OCI-LY3 (cell line): ENCODE measurements at regions not wholly inside any gene's neighbourhood (a gene's known extent, or its start where the extent isn't known, plus 50 kb on each side); places are given as distances from the start of the nearest gene placed in this dataset.

Experiments
- H2AFZ ChIP-seq: fragments of 200-600, 300-600 bp; shearing (Covaris generic); 2 replicates; pipeline ENCODE4 v1.6.0; 2014; ENCODE audit warnings: antibody characterized with exemption, low read depth, low read length
- H3K27ac ChIP-seq: fragments of 200-600, 300-600 bp; sonication (generic); 2 replicates; pipeline ENCODE4 v1.5.1; 2014; ENCODE audit warnings: mild to moderate bottlenecking, low read length, moderate library complexity, mixed read lengths
- H3K27me3 ChIP-seq: fragments of 200-600, 300-600 bp; sonication (generic); 2 replicates; pipeline ENCODE4 v1.6.1; 2014; ENCODE audit warnings: low read depth, low read length, mixed read lengths
- H3K36me3 ChIP-seq: fragments of 200-600, 300-600 bp; sonication (generic); replicated peaks from 2 replicates; pipeline ENCODE3; 2014; ENCODE audit warnings: low read depth, low read length, mixed read lengths
- H3K4me1 ChIP-seq: fragments of 300-600, 200-600 bp; sonication (generic); 2 replicates; pipeline ENCODE4 v1.6.1; 2014; ENCODE audit warnings: low read length, mixed read lengths
- H3K4me2 ChIP-seq: fragments of 200-600, 300-600 bp; sonication (generic); 2 replicates; pipeline ENCODE4 v1.6.1; 2014; ENCODE audit warnings: low read length, mixed read lengths
- H3K4me3 ChIP-seq: fragments of 300-600, 200-600 bp; sonication (generic); 2 replicates; pipeline ENCODE4 v1.5.1; 2014; ENCODE audit warnings: antibody characterized with exemption, mild to moderate bottlenecking, low read length, moderate library complexity
- H3K79me2 ChIP-seq: fragments of 300-600, 200-600 bp; shearing (Covaris generic); 2 replicates; pipeline ENCODE4 v1.6.1; 2014; ENCODE audit warnings: mild to moderate bottlenecking, low read length, mixed read lengths
- H3K9ac ChIP-seq: fragments of 300-600, 200-600 bp; shearing (Covaris generic); 2 replicates; pipeline ENCODE4 v1.6.0; 2014; ENCODE audit warnings: mild to moderate bottlenecking, low read length, moderate library complexity
- H3K9me3 ChIP-seq: fragments of 200-600, 300-600 bp; shearing (Covaris generic); 2 replicates; pipeline ENCODE4 v1.6.1; 2014; ENCODE audit warnings: low read length, mixed read lengths; ENCODE audit not compliant: insufficient read depth
- H4K20me1 ChIP-seq: fragments of 200-600, 300-600 bp; sonication (generic); 2 replicates; pipeline ENCODE4 v1.6.1; 2016; ENCODE audit warnings: low read length, mixed read lengths; ENCODE audit not compliant: insufficient read depth
- CTCF ChIP-seq: fragments of 200-600, 300-600 bp; sonication (generic); IDR thresholded peaks from 2 replicates; pipeline ENCODE4 v1.5.1; 2014; ENCODE audit warnings: antibody characterized with exemption, low read length, low read depth
- EZH2phosphoT487 ChIP-seq: fragments of 200-600 bp; shearing (Covaris generic); IDR thresholded peaks from 2 replicates; pipeline ENCODE4 v1.6.1; 2018; ENCODE audit warnings: antibody characterized with exemption, mixed run types, low read depth

GRCh38 chr6:25004357-25004756 lies 68.6 kb upstream of the RIPOR2 start:
- H3K36me3 ChIP-seq = peaks cover 60% of the 10 kb centered on the region
- no peaks in the 10 kb centered on the region for H3K9me3 ChIP-seq
- H4K20me1 ChIP-seq = peaks cover 97% of the 10 kb centered on the region
- no peak overlapping the region for H2AFZ ChIP-seq
- H3K4me2 ChIP-seq = no peak overlapping the region
- no peak overlapping the region for H3K9ac ChIP-seq
- H3K4me1 ChIP-seq = peaks cover 44% of the 10 kb centered on the region
- H3K79me2 ChIP-seq = peaks cover 100% of the 10 kb centered on the region
- no peak overlapping the region for H3K4me3 ChIP-seq
- no peaks in the 10 kb centered on the region for H3K27me3 ChIP-seq
- no peak overlapping the region for H3K27ac ChIP-seq
- TF ChIP-seq EZH2phosphoT487 (no peak), CTCF (no peak)

- no peak overlapping the region for H2AFZ ChIP-seq
- H4K20me1 ChIP-seq = peaks cover 97% of the 10 kb centered on the region
- peaks cover 46% of the 10 kb centered on the region for H3K4me1 ChIP-seq
- no peaks in the 10 kb centered on the region for H3K9me3 ChIP-seq
- H3K4me3 ChIP-seq = no peak overlapping the region
- TF ChIP-seq EZH2phosphoT487 (no peak), CTCF (no peak)
- peaks cover 62% of the 10 kb centered on the region for H3K36me3 ChIP-seq
- H3K27me3 ChIP-seq = no peaks in the 10 kb centered on the region
- no peak overlapping the region for H3K27ac ChIP-seq
- peaks cover 100% of the 10 kb centered on the region for H3K79me2 ChIP-seq
- H3K4me2 ChIP-seq = no peak overlapping the region
- H3K9ac ChIP-seq = no peak overlapping the region
These were observed 69.2 kb upstream of the RIPOR2 start for GRCh38 chr6:25005010-25005409.

GRCh38 chr6:25006075-25006474 lies 70.3 kb upstream of the RIPOR2 start:
- H3K79me2 ChIP-seq = peaks cover 100% of the 10 kb centered on the region
- H3K9ac ChIP-seq = no peak overlapping the region
- H3K4me1 ChIP-seq = peaks cover 45% of the 10 kb centered on the region
- H4K20me1 ChIP-seq = peaks cover 97% of the 10 kb centered on the region
- no peak overlapping the region for H3K4me3 ChIP-seq
- no peaks in the 10 kb centered on the region for H3K9me3 ChIP-seq
- H3K27ac ChIP-seq = peak overlapping the region; percentile 81
- peaks cover 58% of the 10 kb centered on the region for H3K36me3 ChIP-seq
- no peak for TF ChIP-seq EZH2phosphoT487
- no peak for TF ChIP-seq CTCF
- peak overlapping the region; percentile 48 for H3K4me2 ChIP-seq
- no peaks in the 10 kb centered on the region for H3K27me3 ChIP-seq
- H2AFZ ChIP-seq = no peak overlapping the region

- Histone ChIP-seq H3K27me3 (no peaks in the 10 kb centered on the region), H3K79me2 (peaks cover 100% of the 10 kb centered on the region), H3K4me3 (peak overlapping the region; percentile 19; the same call in 1 of the 2 replicates), H3K27ac (peak overlapping the region; percentile 81), H3K36me3 (peaks cover 57% of the 10 kb centered on the region), H3K9me3 (no peaks in the 10 kb centered on the region), H2AFZ (no peak overlapping the region), H3K9ac (peak overlapping the region; percentile 35; the same call in 1 of the 2 replicates), H4K20me1 (peaks cover 99% of the 10 kb centered on the region), H3K4me2 (peak overlapping the region; percentile 48), H3K4me1 (peaks cover 45% of the 10 kb centered on the region)
- TF ChIP-seq EZH2phosphoT487 = no peak
- TF ChIP-seq CTCF = no peak
These were observed 70.8 kb upstream of the RIPOR2 start for GRCh38 chr6:25006565-25007001.
